ENCODE measurements at regions not wholly inside any gene's neighbourhood (a gene's known extent, or its start where the extent isn't known, plus 50 kb on each side); places are given as distances from the start of the nearest gene placed in this dataset.

DNA sequence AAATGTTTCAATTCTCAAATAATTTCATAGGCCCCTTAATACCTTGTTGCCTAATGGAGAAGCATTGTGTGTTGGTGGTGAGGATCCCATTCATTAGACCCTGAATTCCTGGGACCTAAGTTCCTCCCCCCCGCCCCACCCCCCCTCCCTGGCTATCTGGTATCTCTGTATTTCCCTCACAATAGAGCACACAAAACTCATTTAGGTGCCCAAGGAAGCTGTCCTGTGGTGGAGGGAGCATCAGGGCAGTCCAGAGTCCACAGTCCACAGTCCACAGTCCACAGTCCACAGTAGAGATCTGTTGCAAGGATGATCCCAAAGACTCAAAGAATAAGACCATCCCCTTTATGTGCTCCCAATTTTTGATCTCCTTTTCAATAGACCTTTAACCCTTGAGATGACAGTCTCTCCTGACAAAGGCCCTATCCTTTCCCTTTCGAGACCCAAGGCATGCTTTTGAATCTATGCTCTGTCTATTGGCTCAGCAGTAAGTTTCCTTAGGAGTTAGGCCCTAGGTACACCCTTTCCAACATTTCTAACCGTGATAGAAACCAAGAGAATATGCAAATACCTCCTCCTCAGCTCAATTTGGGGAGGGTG, 123.9 kb downstream of the ZBTB18 start:
- TF ChIP-seq, protein P1, sequence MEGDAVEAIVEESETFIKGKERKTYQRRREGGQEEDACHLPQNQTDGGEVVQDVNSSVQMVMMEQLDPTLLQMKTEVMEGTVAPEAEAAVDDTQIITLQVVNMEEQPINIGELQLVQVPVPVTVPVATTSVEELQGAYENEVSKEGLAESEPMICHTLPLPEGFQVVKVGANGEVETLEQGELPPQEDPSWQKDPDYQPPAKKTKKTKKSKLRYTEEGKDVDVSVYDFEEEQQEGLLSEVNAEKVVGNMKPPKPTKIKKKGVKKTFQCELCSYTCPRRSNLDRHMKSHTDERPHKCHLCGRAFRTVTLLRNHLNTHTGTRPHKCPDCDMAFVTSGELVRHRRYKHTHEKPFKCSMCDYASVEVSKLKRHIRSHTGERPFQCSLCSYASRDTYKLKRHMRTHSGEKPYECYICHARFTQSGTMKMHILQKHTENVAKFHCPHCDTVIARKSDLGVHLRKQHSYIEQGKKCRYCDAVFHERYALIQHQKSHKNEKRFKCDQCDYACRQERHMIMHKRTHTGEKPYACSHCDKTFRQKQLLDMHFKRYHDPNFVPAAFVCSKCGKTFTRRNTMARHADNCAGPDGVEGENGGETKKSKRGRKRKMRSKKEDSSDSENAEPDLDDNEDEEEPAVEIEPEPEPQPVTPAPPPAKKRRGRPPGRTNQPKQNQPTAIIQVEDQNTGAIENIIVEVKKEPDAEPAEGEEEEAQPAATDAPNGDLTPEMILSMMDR (IDR thresholded peaks at IDR 0.05), result no peak
- TF ChIP-seq POLR2A (IDR thresholded peaks at IDR 0.05), result no peak
